ENCODE measurements at regions not wholly inside any gene's neighbourhood (a gene's known extent, or its start where the extent isn't known, plus 50 kb on each side); places are given as distances from the start of the nearest gene placed in this dataset.

DNA sequence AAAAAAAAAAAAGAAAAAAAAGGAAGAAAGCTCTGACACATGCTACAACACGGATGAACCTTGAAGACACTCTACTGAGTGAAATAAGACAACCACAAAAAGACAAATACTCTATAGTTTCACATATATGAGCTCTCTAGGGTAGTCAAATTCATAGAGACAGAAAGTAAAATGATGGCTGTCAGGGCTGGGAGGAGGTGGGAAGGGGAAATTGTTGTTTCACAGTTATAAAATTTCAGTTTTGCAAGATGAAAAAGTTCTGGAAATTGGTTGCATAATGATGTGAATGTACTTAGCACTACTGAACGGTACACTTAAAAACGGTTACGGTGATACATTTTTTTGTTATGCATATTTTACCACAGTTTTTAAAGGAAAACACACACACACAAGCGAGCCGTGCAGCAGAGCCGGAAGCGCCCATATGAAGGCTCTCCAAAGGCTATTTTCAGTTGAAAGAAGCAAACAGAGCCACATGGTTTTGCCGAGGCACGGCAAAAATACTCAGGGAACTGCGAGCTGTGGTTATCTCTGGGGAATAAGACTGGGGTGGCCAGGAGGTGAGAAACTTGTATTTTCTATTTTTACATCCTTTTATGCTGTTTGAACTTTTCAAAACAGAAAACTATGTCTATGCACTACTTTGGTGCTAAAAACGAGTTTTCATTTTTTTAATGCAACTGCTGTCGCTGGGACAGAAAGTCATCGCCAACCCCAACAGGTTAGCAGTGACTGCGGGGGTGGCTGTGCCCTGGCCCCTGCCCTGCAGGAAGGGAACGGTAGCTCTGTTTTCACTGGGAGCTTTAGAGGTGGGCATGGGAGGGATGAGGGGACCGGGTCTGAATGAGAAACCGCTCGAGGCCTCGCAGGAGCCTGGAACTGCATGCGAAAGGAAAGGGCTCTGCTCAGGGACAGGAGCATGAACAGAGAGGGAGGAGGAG is 132.9 kb downstream of the OAT start:
- POLR2A ChIA-PET: interaction anchor here (0.7 kb wide), 1 partner anchor 22 kb away, joined by 4 read pairs; no protein-coding TSS in a partner anchor
- BruUV-seq (replicated peaks): no TSS peak

DNA sequence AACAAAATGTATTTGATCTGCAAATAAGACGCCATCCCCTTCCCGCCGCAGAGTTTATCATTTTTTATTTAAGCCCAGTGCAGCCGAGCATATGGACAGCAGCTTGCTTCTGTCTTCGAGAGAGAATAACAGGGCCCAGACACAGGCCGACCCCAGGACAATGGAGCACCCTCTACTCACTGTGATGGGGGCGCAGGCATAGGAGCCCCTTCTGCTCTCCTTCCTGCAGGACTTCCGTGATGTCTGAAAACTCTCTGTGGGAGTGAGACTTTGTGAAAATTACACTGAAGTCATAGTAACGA is 134.8 kb downstream of the OAT start:
- no peaks in the 10 kb centered on the region for H3K4me1 Mint-ChIP-seq (ENCODE audit: low read depth, unreplicated experiment)

More for the DNA sequence above, 132.9 kb downstream of the OAT start:
- no peak overlapping the region for H3K4me3 ChIP-seq (ENCODE audit: low read depth, low read length)
- CTCF ChIA-PET: no interaction called here
- no peaks in the 10 kb centered on the region for H3K36me3 ChIP-seq (ENCODE audit: control insufficient read depth, insufficient read depth, low read length)
- Mint-ChIP-seq H3K27me3 (ENCODE audit: insufficient read depth, unreplicated experiment) (peaks cover 6% of the 10 kb centered on the region), H3K4me1 (ENCODE audit: low read depth, unreplicated experiment) (no peaks in the 10 kb centered on the region), H3K27ac (ENCODE audit: unreplicated experiment) (no peak overlapping the region), H3K36me3 (ENCODE audit: insufficient read depth, unreplicated experiment) (no peaks in the 10 kb centered on the region), H3K9me3 (ENCODE audit: unreplicated experiment) (no peaks in the 10 kb centered on the region), H3K4me3 (ENCODE audit: unreplicated experiment) (no peak overlapping the region)
- H3K4me1 ChIP-seq: no peaks in the 10 kb centered on the region
- intact Hi-C loops (cut with micrococcal nuclease; ENCODE audit: unreplicated experiment): no loop called here
- no peaks in the 10 kb centered on the region for H3K9me3 ChIP-seq
- TF ChIP-seq CTCF (IDR thresholded peaks at IDR 0.05; ENCODE audit: insufficient read depth in 1 of 2, low read depth in 1 of 2, low read length in 1 of 2, severe bottlenecking in 1 of 2, unreplicated experiment in 1 of 2): no peak
- no peaks in the 10 kb centered on the region; the same call in 1 of the 2 replicates for H3K27me3 ChIP-seq (replicated peaks; ENCODE audit: control insufficient read depth, insufficient read depth, low read length)
- peak in 1 of 2 experiments; percentile 17 for DNase-seq

More for the DNA sequence above, 134.8 kb downstream of the OAT start:
- CTCF ChIA-PET: no interaction called here
- TF ChIP-seq CTCF (IDR thresholded peaks at IDR 0.05; ENCODE audit: insufficient read depth in 1 of 2, low read depth in 1 of 2, low read length in 1 of 2, severe bottlenecking in 1 of 2, unreplicated experiment in 1 of 2): no peak
- Mint-ChIP-seq H3K9me3 (ENCODE audit: unreplicated experiment) (no peaks in the 10 kb centered on the region), H3K36me3 (ENCODE audit: insufficient read depth, unreplicated experiment) (no peaks in the 10 kb centered on the region), H3K4me3 (ENCODE audit: unreplicated experiment) (no peak overlapping the region), H3K27me3 (ENCODE audit: insufficient read depth, unreplicated experiment) (peaks cover 6% of the 10 kb centered on the region), H3K27ac (ENCODE audit: unreplicated experiment) (no peak overlapping the region)
- POLR2A ChIA-PET: no interaction called here
- intact Hi-C loops (cut with micrococcal nuclease; ENCODE audit: unreplicated experiment): no loop called here
- H3K36me3 ChIP-seq (ENCODE audit: control insufficient read depth, insufficient read depth, low read length): no peaks in the 10 kb centered on the region
- no peak overlapping the region for H3K4me3 ChIP-seq (ENCODE audit: low read depth, low read length)
- no peaks in the 10 kb centered on the region for H3K9me3 ChIP-seq
- no peaks in the 10 kb centered on the region for H3K4me1 ChIP-seq
- BruUV-seq (replicated peaks): no TSS peak
- no peaks in the 10 kb centered on the region for H3K27me3 ChIP-seq (replicated peaks; ENCODE audit: control insufficient read depth, insufficient read depth, low read length)
- no peak for DNase-seq
